Heart left ventricle (tissue), 16 donors: ENCODE measurements at regions not wholly inside any gene's neighbourhood (a gene's known extent, or its start where the extent isn't known, plus 50 kb on each side); places are given as distances from the start of the nearest gene placed in this dataset.

ENCODE experiments used
- ATAC-seq, 4 donors: fragments of 200-7000 bp; cut with Tn5 transposase; one replicate each; pipeline ENCODE4 v1.9.1; 2020 to 2022; ENCODE audit warnings: moderate library complexity in 4 of 4, mild to moderate bottlenecking in 3 of 4, moderate number of reproducible peaks in 1 of 4
- DNase-seq, 5 donors: peaks; one replicate each; pipeline ENCODE4 v3.0.0-alpha.2; 2020
- H3K27ac ChIP-seq, 12 donors: fragments of 200-600 bp; sonication (generic) in 4 of 12; one replicate each; pipeline versions ENCODE4 v1.5.0 to v1.8.0; 2016 to 2022; ENCODE audit warnings: mild to moderate bottlenecking in 2 of 12
- H3K27me3 ChIP-seq, 9 donors: fragments of 200-600 bp; sonication (generic) in 2 of 9; one replicate each; pipeline versions ENCODE4 v1.5.1 to v1.8.0; 2016 to 2022; ENCODE audit warnings: mild to moderate bottlenecking in 3 of 9
- H3K36me3 ChIP-seq, 9 donors: fragments of 200-600 bp; sonication (generic) in 2 of 9; one replicate each; pipeline versions ENCODE4 v1.5.0 to v1.8.0; 2018 to 2022; ENCODE audit warnings: mild to moderate bottlenecking in 2 of 9
- H3K4me1 ChIP-seq, 12 donors: fragments of 200-600 bp; sonication (generic) in 4 of 12; one replicate each; pipeline versions ENCODE4 v1.5.0 to v1.8.0; 2016 to 2022; ENCODE audit warnings: mild to moderate bottlenecking in 3 of 12
- H3K4me3 ChIP-seq, 12 donors: fragments of 200-600 bp; sonication (generic) in 4 of 12; one replicate each; pipeline versions ENCODE4 v1.5.0 to v1.8.0; 2017 to 2022; ENCODE audit warnings: mild to moderate bottlenecking in 9 of 12, moderate library complexity in 4 of 12
- H3K9me3 ChIP-seq, 12 donors: fragments of 200-600 bp; sonication (generic) in 4 of 12; one replicate each; pipeline versions ENCODE4 v1.5.0 to v1.8.0; 2016 to 2022; ENCODE audit warnings: mild to moderate bottlenecking in 1 of 12
- POLR2A ChIP-seq, 2 donors: fragments of 450-650 bp; IDR thresholded peaks; one replicate each; pipeline ENCODE4 v1.6.1; 2017; ENCODE audit warnings: antibody characterized with exemption in 2 of 2, mild to moderate bottlenecking in 2 of 2, moderate library complexity in 2 of 2
- WGBS, 4 donors: extraction: QIAGEN DNeasy Blood & Tissue Kit in 2 of 4; methylation state at CpG; one replicate each; pipeline versions ENCODE4 v1.1.5 to v1.1.7; 2013 to 2018; 5-methylcytosine and 5-hydroxymethylcytosine counted together
- intact Hi-C, 10 donors: fragments of 100-400 bp; cut with DNase I; formaldehyde crosslinking; loops; one replicate each; pipeline versions ENCODE4 v1.11.1 to v1.14.2; 2022
- TF ChIP-seq, protein P1 (sequence below), 12 donors: fragments of 200-600 bp; sonication (generic) in 4 of 12; IDR thresholded peaks; one replicate each; pipeline versions ENCODE4 v1.5.0 to v1.8.0; 2018 to 2022; ENCODE audit warnings: antibody characterized with exemption in 12 of 12, mild to moderate bottlenecking in 5 of 12
- donor health status: ischemic (EF 13 %, LVEDD 7.1; RV severe dilation, severe dysfunction).
- donor health status: healthy with polysubstance abuse.
- donor health status: DM: no; HTN: yes; CAD: no.
- donor health status: DM: no; HTN: no; CAD: no.
- donor health status: ischemic (EF 25% LVEDD 6.9; RV normal size, moderate dysfunction).
- donor health status: ischemic (EF 25% LVEDD 5.7; RV mildly dilated, moderate dysfunction).
- donor health status: healthy.
- donor health status: DM: yes; HTN: yes; CAD: no.
- donor health status: ischemic (EF 35%, LVEDD 5.7; RV mildly dilated, moderate dysfunction).
- donor health status: nonischemic (EF 11% LVEDD 7.7; RV severe dilation, severe dysfunction).
- donor health status: DM: yes; HTN: yes; CAD: no.
- donor health status: PGD.
- donor health status: ischemic (EF 29% LVEDD 5.4; RV normal size, mild dysfunction).
- donor health status: nonischemic (EF 23%, LVEDD 6.1; RV moderate dilation, normal function).

DNA sequence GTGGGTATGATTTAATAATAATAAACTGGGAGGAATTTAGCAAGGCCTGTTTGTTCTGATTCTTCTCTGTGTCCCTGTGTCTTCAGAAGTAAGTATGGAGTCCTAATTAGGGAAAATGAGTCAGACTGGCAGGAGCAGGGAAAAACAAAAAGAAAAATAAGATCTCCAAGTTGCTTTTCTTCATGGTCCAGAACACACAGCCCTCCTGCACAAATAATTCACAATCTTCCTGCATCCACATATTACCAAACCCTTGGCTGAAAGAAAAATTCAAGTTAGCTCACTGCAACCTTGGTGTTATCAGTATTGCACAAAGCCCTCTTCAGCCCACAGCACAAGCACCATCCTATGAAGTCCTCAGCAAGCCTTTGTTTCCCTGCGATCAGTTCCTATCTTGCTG lies 142.0 kb upstream of the LAMA2 start:
- no peaks in the 10 kb centered on the region for H3K36me3 ChIP-seq
- no peak overlapping the region for H3K27ac ChIP-seq
- WGBS, 4 donors: 89 to 95% (median 91%) methylated on average over 1 of the region's 1 CpG
- intact Hi-C loops: no loop called here
- H3K4me1 ChIP-seq: no peaks in the 10 kb centered on the region
- ATAC-seq (no peak), DNase-seq (no peak)
- no peak overlapping the region for H3K4me3 ChIP-seq
- peaks cover 0 to 3% (median 0%) of the 10 kb centered on the region in 12 donors for H3K9me3 ChIP-seq
- TF ChIP-seq, protein P1, sequence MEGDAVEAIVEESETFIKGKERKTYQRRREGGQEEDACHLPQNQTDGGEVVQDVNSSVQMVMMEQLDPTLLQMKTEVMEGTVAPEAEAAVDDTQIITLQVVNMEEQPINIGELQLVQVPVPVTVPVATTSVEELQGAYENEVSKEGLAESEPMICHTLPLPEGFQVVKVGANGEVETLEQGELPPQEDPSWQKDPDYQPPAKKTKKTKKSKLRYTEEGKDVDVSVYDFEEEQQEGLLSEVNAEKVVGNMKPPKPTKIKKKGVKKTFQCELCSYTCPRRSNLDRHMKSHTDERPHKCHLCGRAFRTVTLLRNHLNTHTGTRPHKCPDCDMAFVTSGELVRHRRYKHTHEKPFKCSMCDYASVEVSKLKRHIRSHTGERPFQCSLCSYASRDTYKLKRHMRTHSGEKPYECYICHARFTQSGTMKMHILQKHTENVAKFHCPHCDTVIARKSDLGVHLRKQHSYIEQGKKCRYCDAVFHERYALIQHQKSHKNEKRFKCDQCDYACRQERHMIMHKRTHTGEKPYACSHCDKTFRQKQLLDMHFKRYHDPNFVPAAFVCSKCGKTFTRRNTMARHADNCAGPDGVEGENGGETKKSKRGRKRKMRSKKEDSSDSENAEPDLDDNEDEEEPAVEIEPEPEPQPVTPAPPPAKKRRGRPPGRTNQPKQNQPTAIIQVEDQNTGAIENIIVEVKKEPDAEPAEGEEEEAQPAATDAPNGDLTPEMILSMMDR (IDR thresholded peaks at IDR 0.05): no peak
- no peak for TF ChIP-seq POLR2A (IDR thresholded peaks at IDR 0.05)
- no peaks in the 10 kb centered on the region for H3K27me3 ChIP-seq

DNA sequence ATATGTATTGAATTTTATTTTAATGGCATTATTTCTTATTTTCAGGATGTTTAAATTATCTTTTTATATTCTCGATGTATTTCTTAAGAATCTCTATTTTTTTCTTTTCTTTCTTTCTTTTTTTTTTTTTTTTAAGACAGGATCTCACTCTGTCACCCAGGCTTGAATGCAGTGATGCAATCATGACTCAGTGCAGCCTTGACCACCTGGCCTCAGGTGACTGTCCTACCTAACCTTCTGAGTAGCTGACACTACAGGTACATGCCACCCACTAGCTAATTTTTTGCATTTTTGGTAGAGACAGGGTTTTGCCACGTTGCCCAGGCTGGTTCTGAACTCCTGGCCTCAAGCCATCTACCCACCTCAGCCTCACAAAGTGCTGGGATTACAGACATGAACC lies 143.8 kb upstream of the LAMA2 start:
- no peaks in the 10 kb centered on the region for H3K36me3 ChIP-seq
- intact Hi-C loops: loop anchor here in 4 of 10 donors (10.0 kb wide), 2 partner anchors 884 to 1004 kb away; no protein-coding TSS in a partner anchor
- H3K4me3 ChIP-seq: no peak overlapping the region
- H3K9me3 ChIP-seq: peaks cover 0 to 3% (median 0%) of the 10 kb centered on the region in 12 donors
- no peaks in the 10 kb centered on the region for H3K4me1 ChIP-seq
- WGBS, 4 donors: 69 to 79% (median 72%) methylated on average over 2 of the region's 2 CpGs
- DNase-seq: no peak
- no peaks in the 10 kb centered on the region for H3K27me3 ChIP-seq
- TF ChIP-seq, protein P1 (IDR thresholded peaks at IDR 0.05): no peak
- TF ChIP-seq POLR2A (IDR thresholded peaks at IDR 0.05): no peak
- ATAC-seq: no peak
- no peak overlapping the region for H3K27ac ChIP-seq

DNA sequence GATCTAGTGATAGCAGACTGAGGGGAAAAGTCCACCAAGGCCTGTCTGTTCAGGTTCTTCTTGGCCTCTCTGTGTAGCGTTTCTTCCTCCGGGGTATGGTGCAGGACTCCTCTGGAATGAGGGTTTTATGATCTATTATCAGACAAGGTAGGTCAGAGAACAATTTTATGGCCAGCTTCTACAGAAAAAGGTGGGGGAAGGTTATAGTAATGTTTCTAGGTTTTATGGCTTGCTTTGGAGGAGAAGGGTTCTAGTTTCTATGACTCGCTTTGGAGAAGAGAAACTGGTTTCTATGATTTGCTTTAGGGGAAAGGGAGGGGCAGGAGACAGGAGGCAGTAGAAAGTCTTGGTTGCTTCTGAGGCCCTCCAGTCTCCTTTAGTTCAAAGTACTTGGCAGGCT lies 144.8 kb upstream of the LAMA2 start:
- DNase-seq (no peak), ATAC-seq (no peak)
- H3K4me3 ChIP-seq: no peak overlapping the region
- TF ChIP-seq, protein P1 (IDR thresholded peaks at IDR 0.05): no peak
- no peak for TF ChIP-seq POLR2A (IDR thresholded peaks at IDR 0.05)
- 90 to 98% (median 93%) methylated on average over 3 of the region's 3 CpGs for WGBS, 4 donors
- H3K9me3 ChIP-seq: peaks cover 0 to 3% (median 0%) of the 10 kb centered on the region in 12 donors
- intact Hi-C loops: loop anchor here in 4 of 10 donors (10.0 kb wide), 2 partner anchors 883 to 1003 kb away; no protein-coding TSS in a partner anchor
- H3K27ac ChIP-seq: no peak overlapping the region
- no peaks in the 10 kb centered on the region for H3K27me3 ChIP-seq
- no peaks in the 10 kb centered on the region for H3K4me1 ChIP-seq
- H3K36me3 ChIP-seq: no peaks in the 10 kb centered on the region

DNA sequence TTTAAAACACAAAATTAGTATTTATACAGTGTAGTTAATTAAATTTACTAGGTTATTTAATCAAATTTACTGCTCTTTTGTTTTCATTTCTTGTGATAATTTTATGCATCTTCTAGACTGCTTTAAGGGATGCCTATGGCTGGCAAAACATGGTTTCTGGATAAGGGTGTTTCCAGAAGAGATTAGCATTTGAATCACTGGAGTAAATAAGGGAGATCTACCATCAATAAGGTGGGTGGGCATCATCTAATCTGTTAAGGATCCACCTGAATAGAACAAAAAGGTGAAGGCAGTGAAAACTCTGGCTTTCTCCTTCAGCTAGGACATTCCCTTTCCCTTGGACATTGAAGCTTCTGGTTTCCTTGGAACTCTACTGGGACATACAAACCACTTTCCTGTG lies 146.2 kb upstream of the LAMA2 start:
- intact Hi-C loops: loop anchor here in 4 of 10 donors (10.0 kb wide), 2 partner anchors 882 to 1002 kb away; no protein-coding TSS in a partner anchor
- DNase-seq (no peak), ATAC-seq (no peak)
- Histone ChIP-seq H3K4me3 (no peak overlapping the region), H3K9me3 (no peaks in the 10 kb centered on the region), H3K27me3 (no peaks in the 10 kb centered on the region), H3K4me1 (peaks cover 0 to 1% (median 0%) of the 10 kb centered on the region in 12 donors), H3K27ac (no peak overlapping the region), H3K36me3 (no peaks in the 10 kb centered on the region)
- TF ChIP-seq, protein P1 (IDR thresholded peaks at IDR 0.05): no peak
- no peak for TF ChIP-seq POLR2A (IDR thresholded peaks at IDR 0.05)
